GM21367 (cell line): ENCODE measurements at regions not wholly inside any gene's neighbourhood (a gene's known extent, or its start where the extent isn't known, plus 50 kb on each side); places are given as distances from the start of the nearest gene placed in this dataset.

Source experiments
- ATAC-seq: cut with Tn5 transposase; IDR thresholded peaks from one replicate; pipeline ENCODE4 v1.9.1; 2021; ENCODE audit not compliant: unreplicated experiment

DNA sequence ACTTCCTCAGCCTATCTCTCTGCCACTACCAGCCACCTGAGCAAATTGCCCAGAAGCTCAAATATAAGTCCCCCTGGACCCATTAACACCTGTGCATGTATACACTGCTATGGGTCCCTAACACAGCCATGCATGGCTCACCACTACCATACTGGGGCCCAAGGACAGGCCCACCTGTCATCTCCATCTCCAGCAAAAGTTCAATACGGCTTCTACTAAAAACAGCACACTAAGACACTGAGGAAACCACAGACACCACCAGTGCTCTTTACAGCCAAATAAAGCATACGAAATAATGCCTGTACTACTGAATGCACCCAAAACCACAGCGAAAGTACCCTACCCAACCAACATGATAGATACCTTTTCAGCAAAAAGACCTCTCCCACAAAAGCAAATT lies 85.6 kb upstream of the GHR start:
- no peak for ATAC-seq

DNA sequence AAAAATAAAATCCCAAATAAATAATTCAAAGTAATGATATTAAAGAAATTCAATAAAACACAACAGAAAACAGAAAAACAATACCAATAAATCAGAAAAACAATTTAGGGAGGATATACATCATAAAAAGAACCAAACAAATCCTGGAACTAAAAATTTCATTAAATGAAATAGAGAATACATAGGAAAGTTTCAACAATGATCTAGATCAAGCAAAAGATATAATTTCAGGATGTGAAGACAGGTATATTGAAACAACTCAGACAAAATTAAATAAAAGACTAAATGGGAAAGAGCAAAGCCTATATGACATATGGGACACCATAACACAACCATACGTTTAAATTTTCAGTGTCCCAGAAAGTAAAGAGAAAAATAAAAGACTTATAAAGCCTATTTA lies 85.1 kb upstream of the GHR start:
- no peak for ATAC-seq

DNA sequence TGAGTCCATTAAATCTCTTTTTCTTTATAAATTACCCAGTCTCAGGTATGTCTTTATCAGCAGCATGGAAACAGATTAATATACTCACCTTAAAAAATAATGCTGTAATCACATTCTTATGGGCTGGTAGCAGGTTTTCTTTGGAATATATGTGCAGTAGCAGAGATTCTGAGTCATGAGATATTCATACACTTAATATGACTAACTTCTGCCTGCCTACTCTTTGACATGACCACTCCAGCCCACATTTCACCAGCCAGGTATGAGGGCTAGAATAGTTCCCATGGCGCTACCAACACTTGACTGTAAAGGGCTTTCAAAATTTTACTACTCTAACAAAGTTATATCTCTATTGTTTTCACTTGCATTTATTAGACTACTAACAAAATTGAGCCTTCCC lies 74.1 kb upstream of the GHR start:
- ATAC-seq = no peak

DNA sequence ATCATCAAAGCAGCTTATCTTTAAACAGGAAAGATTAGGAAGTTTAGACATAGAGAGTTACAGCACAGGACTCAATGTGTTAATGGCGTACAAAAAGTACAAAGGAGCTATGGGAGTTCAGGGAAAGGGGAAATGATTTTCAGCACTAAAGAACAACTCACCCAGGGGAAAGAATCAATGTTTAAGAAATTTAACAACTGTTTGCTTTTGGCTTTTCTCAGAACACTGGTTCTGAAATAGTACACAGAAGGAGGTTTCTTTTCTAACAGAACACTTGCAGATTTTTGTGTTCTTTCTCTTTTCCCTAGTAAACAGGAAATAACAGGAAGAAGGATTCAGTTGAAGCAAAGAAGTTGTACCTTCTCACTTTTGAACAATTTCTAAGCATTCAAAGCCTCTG lies 71.3 kb upstream of the GHR start:
- ATAC-seq = no peak

DNA sequence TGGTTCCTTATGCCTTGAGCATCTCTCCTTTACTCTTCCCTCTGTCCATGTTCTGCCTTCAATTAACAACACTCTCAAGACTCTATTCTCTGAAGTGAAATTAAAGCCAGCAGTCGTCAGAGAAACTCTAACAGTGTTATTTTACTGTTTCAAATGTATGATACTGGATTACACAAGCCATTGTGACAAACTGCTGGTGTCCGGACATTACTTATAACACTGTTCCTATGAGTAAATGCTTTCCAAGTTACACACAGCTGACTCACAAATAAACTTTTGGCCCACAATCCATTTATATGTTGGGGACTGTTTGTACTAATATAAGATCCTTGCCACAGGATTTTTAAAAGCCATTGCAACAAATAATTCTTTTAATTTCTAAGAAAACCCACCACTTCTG lies 63.2 kb upstream of the GHR start:
- no peak for ATAC-seq

DNA sequence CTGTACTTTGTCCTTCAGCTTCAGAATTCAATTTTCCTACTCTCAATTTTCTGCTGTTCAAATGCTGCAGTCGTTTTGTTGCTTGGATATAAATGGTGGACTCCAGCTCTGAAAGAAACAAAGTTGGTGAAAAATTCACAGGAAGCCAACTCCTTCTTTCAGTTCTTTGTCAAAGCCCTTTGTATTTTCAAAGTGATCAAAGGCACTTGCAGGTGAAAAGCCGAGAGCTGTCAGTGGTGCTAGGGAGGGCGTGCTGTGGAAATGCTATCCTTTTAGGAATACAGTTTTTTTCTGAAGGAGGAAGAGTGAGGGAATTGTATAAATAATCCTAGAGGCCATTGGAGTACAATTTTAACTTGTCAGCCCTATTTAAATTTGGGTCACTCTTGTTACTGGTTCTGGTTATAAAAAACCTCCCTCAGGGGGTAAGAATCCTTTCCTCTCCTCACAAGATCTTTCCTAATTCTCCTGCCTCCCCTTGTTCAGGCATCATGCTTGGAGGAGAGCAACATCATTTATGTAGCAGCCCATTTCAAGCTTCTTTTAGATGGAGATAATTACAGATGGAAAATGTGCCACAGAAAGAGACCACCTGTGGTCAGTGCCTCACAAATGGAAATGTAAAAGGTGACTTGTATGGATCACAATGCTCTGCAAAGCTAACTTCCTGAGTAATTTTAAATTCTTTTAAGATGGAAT lies 62.5 kb upstream of the GHR start:
- no peak for ATAC-seq

DNA sequence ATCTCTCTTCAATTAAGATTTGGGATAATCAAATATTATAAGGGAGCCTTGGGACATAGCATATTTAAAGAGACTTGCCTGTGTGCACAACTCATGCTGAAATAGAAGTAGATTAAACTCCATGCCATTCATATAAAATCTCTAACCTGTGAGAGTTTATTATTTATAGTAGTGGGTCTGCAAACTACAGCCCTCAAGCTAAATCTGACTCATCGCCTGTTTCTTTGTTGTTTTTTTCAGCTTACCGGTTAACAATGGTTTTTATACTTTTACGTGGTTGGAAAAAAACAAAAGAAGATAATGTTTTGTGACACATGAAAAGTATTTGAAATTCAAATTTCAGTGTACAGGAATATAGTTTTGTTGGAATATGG lies 61.9 kb upstream of the GHR start:
- ATAC-seq = no peak

DNA sequence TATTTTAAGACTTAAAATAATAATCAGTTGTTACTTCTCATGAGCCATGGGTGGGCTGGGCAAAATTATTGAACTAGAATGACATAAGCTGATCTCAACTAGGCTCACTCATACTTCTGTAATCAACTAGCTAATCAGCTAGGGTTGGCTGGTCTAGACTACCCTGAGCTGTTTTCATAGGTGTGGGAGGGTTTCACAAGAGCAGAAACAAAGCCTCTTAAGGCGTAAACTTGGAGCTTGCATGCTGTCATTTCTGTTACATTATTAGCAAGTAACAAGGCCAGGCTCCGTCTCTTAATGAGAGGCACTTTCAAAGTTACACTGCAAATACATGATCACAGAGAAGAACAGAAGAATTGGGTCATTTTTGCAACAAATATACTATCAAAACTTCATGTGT lies 57.2 kb upstream of the GHR start:
- no peak for ATAC-seq
